HL-60/S4 (cell line): ENCODE measurements at regions not wholly inside any gene's neighbourhood (a gene's known extent, or its start where the extent isn't known, plus 50 kb on each side); places are given as distances from the start of the nearest gene placed in this dataset.

ENCODE experiments used
- in situ Hi-C: fragments of 300-500 bp; cut with MboI; formaldehyde crosslinking; loops from 2 replicates; pipeline ENCODE4 v1.14.3; 2022; ENCODE audit warnings: low sequenced_read_pairs

GRCh38 chr1:199746666-199747384 lies 280.7 kb upstream of the NR5A2 start:
- in situ Hi-C loops = no loop called here

GRCh38 chr1:199747984-199748383 lies 279.5 kb upstream of the NR5A2 start:
- in situ Hi-C loops = no loop called here

- in situ Hi-C loops = no loop called here
Observed at GRCh38 chr1:199751506-199751905, 276.0 kb upstream of the NR5A2 start.

- in situ Hi-C loops = no loop called here
Observed at GRCh38 chr1:199751962-199752687, 275.4 kb upstream of the NR5A2 start.

GRCh38 chr1:199752688-199753027 lies 274.9 kb upstream of the NR5A2 start:
- in situ Hi-C loops = no loop called here

- in situ Hi-C loops = no loop called here
Observed at GRCh38 chr1:199753513-199753912, 274.0 kb upstream of the NR5A2 start.

- in situ Hi-C loops = no loop called here
Observed at GRCh38 chr1:199756066-199756465, 271.4 kb upstream of the NR5A2 start.

GRCh38 chr1:199758626-199759255 lies 268.8 kb upstream of the NR5A2 start:
- in situ Hi-C loops = no loop called here

GRCh38 chr1:199759268-199759730 lies 268.2 kb upstream of the NR5A2 start:
- in situ Hi-C loops = no loop called here

- in situ Hi-C loops = no loop called here
Observed at GRCh38 chr1:199762572-199762971, 264.9 kb upstream of the NR5A2 start.

- in situ Hi-C loops = no loop called here
Observed at GRCh38 chr1:199766218-199766792, 261.2 kb upstream of the NR5A2 start.

- in situ Hi-C loops = no loop called here
Observed at GRCh38 chr1:199767700-199768099, 259.8 kb upstream of the NR5A2 start.

GRCh38 chr1:199774433-199775089 lies 252.9 kb upstream of the NR5A2 start:
- in situ Hi-C loops = no loop called here

GRCh38 chr1:199776768-199777497 lies 250.6 kb upstream of the NR5A2 start:
- in situ Hi-C loops = no loop called here

- in situ Hi-C loops = no loop called here
Observed at GRCh38 chr1:199778324-199778955, 249.1 kb upstream of the NR5A2 start.

- in situ Hi-C loops = no loop called here
Observed at GRCh38 chr1:199780091-199780490, 247.4 kb upstream of the NR5A2 start.

GRCh38 chr1:199780948-199781670 lies 246.4 kb upstream of the NR5A2 start:
- in situ Hi-C loops = no loop called here

- in situ Hi-C loops = no loop called here
Observed at GRCh38 chr1:199784138-199784895, 243.2 kb upstream of the NR5A2 start.

GRCh38 chr1:199786695-199787094 lies 240.8 kb upstream of the NR5A2 start:
- in situ Hi-C loops = no loop called here
